ENCODE measurements at regions not wholly inside any gene's neighbourhood (a gene's known extent, or its start where the extent isn't known, plus 50 kb on each side); places are given as distances from the start of the nearest gene placed in this dataset.

DNA sequence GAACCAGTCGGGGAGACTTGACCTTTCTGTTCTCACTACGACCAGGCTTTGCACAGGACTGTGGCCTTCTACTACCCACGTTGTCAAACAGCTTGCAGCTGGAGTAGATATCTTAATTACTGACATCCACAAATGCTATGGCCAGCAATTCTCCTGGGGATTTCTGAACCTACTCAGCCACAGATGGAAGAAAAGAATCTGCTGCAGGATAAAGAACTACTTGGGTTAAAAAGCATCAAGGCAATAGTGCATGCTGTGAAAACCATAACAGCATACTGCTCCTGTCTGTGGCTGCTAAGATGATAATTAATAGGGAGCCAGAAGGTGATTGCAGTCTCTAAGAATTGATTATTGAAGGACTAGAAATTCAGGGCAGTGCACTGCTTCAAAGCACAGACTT, 859.2 kb upstream of the SEMA6D start:
- 0% methylated on average over 3 of the region's 3 CpGs for WGBS (ENCODE audit: insufficient coverage, insufficient replicate concordance, low lambda C conversion rate, missing lambda C conversion rate)
- ATAC-seq = no peak
- ChIA-PET POLR2A (no interaction called here), SMC1A (ENCODE audit: uncharacterized antibody, unreplicated experiment) (no interaction called here), CTCF (no interaction called here), RAD21 (ENCODE audit: unreplicated experiment) (no interaction called here)
- Histone ChIP-seq H3K4me2 (ENCODE audit: control insufficient read depth, insufficient read depth) (no peak overlapping the region), H3K36me3 (ENCODE audit: control insufficient read depth in 2 of 2, insufficient read depth in 2 of 2, low read length in 1 of 2) (no peaks in the 10 kb centered on the region), H4K20me1 (ENCODE audit: control insufficient read depth, insufficient read depth) (no peaks in the 10 kb centered on the region), H3K9ac (ENCODE audit: control insufficient read depth, insufficient read depth, low read length) (no peak overlapping the region), H3K79me2 (ENCODE audit: control insufficient read depth, insufficient read depth, low read length) (no peaks in the 10 kb centered on the region), H3K27ac (ENCODE audit: control insufficient read depth, insufficient read depth) (no peak overlapping the region), H3K27me3 (replicated peaks in 1 of 2; ENCODE audit: control insufficient read depth in 2 of 2, insufficient read depth in 2 of 2, low read length in 1 of 2) (no peaks in the 10 kb centered on the region), H3K4me3 (no peak overlapping the region), H3K9me3 (replicated peaks; ENCODE audit: control insufficient read depth, insufficient read depth, low read length) (no peaks in the 10 kb centered on the region), H2AFZ (ENCODE audit: control insufficient read depth, low read depth, low read length) (no peak overlapping the region), H3K4me1 (ENCODE audit: control insufficient read depth, insufficient read depth, low read length) (no peaks in the 10 kb centered on the region)
- DNase-seq (ENCODE audit: low read depth, low spot score) = no peak
- TF ChIP-seq, protein P1, sequence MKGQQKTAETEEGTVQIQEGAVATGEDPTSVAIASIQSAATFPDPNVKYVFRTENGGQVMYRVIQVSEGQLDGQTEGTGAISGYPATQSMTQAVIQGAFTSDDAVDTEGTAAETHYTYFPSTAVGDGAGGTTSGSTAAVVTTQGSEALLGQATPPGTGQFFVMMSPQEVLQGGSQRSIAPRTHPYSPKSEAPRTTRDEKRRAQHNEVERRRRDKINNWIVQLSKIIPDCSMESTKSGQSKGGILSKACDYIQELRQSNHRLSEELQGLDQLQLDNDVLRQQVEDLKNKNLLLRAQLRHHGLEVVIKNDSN (IDR thresholded peaks at IDR 0.05; ENCODE audit: borderline replicate concordance, extremely low read length, insufficient read depth, low read depth, low read length) = no peak
- TF ChIP-seq RELA (IDR thresholded peaks at IDR 0.05; ENCODE audit: borderline replicate concordance, partially characterized antibody) (no peak), BMI1 (IDR thresholded peaks at IDR 0.05; ENCODE audit: borderline replicate concordance) (no peak), HDGF (IDR thresholded peaks at IDR 0.05) (no peak), FOS (IDR thresholded peaks at IDR 0.05; ENCODE audit: borderline replicate concordance, extremely low read depth, insufficient read length) (no peak), SIN3A (IDR thresholded peaks at IDR 0.05; ENCODE audit: low read depth, low read length) (no peak), FOXK2 (IDR thresholded peaks at IDR 0.05) (no peak), ZNF274 (IDR thresholded peaks at IDR 0.05; ENCODE audit: insufficient read depth, insufficient read length) (no peak), CBFB (IDR thresholded peaks at IDR 0.05; ENCODE audit: low read depth) (no peak)
- TF ChIP-seq, protein P2, sequence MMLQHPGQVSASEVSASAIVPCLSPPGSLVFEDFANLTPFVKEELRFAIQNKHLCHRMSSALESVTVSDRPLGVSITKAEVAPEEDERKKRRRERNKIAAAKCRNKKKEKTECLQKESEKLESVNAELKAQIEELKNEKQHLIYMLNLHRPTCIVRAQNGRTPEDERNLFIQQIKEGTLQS (IDR thresholded peaks at IDR 0.05; ENCODE audit: borderline replicate concordance, extremely low read depth, low read depth, low read length) = no peak
- BruUV-seq (replicated peaks) = no TSS peak
- FAIRE-seq = no peak
- intact Hi-C loops (cut with micrococcal nuclease; ENCODE audit: unreplicated experiment) = no loop called here
- in situ Hi-C loops (cut with MboI) = no loop called here

Data from GM12878 (cell line).